HCT116 (cell line): ENCODE measurements at regions not wholly inside any gene's neighbourhood (a gene's known extent, or its start where the extent isn't known, plus 50 kb on each side); places are given as distances from the start of the nearest gene placed in this dataset.

ENCODE experiments used
- CBX3 ChIP-seq: IDR thresholded peaks from 2 replicates; pipeline ENCODE4 v1.6.1; 2012; ENCODE audit warnings: low read depth
- CTCF ChIP-seq, 3 experiments: fragments of 200-600 bp in 1 of 3; sonication (generic) in 1 of 3; IDR thresholded peaks in 2 of 3; conservative IDR thresholded peaks in 1 of 3; 2 replicates each; pipeline ENCODE4 v1.5.1; 2012 to 2017; ENCODE audit warnings: low read depth in 2 of 3, low read length in 2 of 3, antibody characterized with exemption in 1 of 3, borderline replicate concordance in 1 of 3, control low read depth in 1 of 3, mild to moderate bottlenecking in 1 of 3, mixed read lengths in 1 of 3, mixed run types in 1 of 3, moderate library complexity in 1 of 3; ENCODE audit not compliant: insufficient read depth in 1 of 3
- EZH2 ChIP-seq: fragments of 200-600 bp; sonication (generic); IDR thresholded peaks from 2 replicates; pipeline ENCODE4 v1.6.1; 2017; ENCODE audit warnings: antibody characterized with exemption, mixed run types
- MAX ChIP-seq: IDR thresholded peaks from 2 replicates; pipeline ENCODE4 v1.6.1; 2012
- POLR2A ChIP-seq: IDR thresholded peaks from 2 replicates; pipeline ENCODE4 v1.7.0; 2011; ENCODE audit warnings: borderline replicate concordance; ENCODE audit not compliant: insufficient read depth, insufficient read length; ENCODE audit errors: extremely low read depth
- POLR2AphosphoS5 ChIP-seq: IDR thresholded peaks from 2 replicates; pipeline ENCODE4 v1.6.1; 2011; ENCODE audit warnings: mild to moderate bottlenecking, low read depth, low read length, moderate library complexity
- REST ChIP-seq: IDR thresholded peaks from 2 replicates; pipeline ENCODE4 v1.6.1; 2012; ENCODE audit warnings: low read depth
- SIN3A ChIP-seq: IDR thresholded peaks from 2 replicates; pipeline ENCODE4 v1.6.1; 2012; ENCODE audit warnings: low read depth
- TCF7L2 ChIP-seq: IDR thresholded peaks from 2 replicates; pipeline ENCODE4 v1.7.0; 2011; ENCODE audit warnings: borderline replicate concordance, inconsistent platforms; ENCODE audit not compliant: insufficient read depth, insufficient read length; ENCODE audit errors: extremely low read depth
- TF ChIP-seq, protein P1 (sequence below): IDR thresholded peaks from 2 replicates; pipeline ENCODE4 v1.6.1; 2011; ENCODE audit warnings: mild to moderate bottlenecking, low read length, moderate library complexity; ENCODE audit not compliant: insufficient replicate concordance; ENCODE audit errors: extremely low read depth

- TF ChIP-seq REST (no peak), CTCF (IDR thresholded peaks at IDR 0.05 in 2 of 3, conservative IDR thresholded peaks at IDR 0.05 in 1 of 3; ENCODE audit: borderline replicate concordance in 1 of 3, insufficient read depth in 1 of 3, low read depth in 2 of 3, low read length in 2 of 3) (no peak), MAX (no peak), CBX3 (no peak), EZH2 (no peak), TCF7L2 (no peak), POLR2A (no peak), SIN3A (no peak), POLR2AphosphoS5 (no peak)
- TF ChIP-seq, protein P1, sequence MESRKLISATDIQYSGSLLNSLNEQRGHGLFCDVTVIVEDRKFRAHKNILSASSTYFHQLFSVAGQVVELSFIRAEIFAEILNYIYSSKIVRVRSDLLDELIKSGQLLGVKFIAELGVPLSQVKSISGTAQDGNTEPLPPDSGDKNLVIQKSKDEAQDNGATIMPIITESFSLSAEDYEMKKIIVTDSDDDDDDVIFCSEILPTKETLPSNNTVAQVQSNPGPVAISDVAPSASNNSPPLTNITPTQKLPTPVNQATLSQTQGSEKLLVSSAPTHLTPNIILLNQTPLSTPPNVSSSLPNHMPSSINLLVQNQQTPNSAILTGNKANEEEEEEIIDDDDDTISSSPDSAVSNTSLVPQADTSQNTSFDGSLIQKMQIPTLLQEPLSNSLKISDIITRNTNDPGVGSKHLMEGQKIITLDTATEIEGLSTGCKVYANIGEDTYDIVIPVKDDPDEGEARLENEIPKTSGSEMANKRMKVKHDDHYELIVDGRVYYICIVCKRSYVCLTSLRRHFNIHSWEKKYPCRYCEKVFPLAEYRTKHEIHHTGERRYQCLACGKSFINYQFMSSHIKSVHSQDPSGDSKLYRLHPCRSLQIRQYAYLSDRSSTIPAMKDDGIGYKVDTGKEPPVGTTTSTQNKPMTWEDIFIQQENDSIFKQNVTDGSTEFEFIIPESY, result no peak
Measured at GRCh38 chr2:14358774-14359173, 273.7 kb upstream of the LRATD1 start.
